ENCODE measurements at regions not wholly inside any gene's neighbourhood (a gene's known extent, or its start where the extent isn't known, plus 50 kb on each side); places are given as distances from the start of the nearest gene placed in this dataset.
A peak's percentile ranks its signal among the peaks of the same experiment; 100 is the strongest.
"Not testable (repeated sequence)": the region's sequence is repeated elsewhere in the genome, so short reads cannot be mapped to it uniquely, and the experiment has no call there.

DNA sequence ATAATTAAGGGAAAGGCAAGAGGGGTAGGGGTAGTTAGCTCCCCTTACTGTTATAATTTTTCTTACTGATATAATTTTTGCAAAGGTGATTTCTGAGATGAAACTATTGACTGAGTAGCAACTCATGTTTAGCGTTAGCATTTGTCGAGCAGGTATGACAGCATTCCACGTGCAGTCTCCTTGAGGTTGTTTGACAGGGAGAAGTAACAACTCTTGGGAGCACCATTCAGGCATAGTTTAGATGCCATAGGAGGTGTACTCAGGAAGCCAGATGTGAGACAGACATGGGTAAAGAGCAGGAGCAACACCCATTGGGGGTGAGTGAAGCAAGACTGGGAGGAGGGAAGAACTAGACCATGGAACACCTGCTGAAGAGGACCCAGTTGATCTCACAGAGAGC lies 96.6 kb upstream of the KLF6 start:
- DNase-seq, result no peak

DNA sequence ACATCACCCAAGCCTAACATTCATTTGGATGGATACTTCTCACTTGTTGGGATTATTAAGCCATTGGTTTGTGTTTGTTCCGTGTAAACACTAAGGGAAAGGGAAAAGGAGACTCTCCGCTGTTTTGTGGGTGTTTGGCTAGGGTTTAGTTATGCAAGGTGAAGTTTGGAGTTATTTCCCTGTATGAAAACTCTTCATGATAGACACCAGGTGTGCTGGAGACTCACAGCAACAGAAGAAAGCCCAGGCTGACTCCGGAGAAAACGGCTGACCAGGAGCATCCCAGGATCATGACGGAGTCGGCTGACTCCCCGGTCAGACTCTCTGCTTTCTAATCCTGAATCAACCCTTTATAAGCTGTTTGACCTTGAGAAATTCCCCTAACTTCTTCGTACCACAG lies 94.1 kb upstream of the KLF6 start:
- no peak for DNase-seq

DNA sequence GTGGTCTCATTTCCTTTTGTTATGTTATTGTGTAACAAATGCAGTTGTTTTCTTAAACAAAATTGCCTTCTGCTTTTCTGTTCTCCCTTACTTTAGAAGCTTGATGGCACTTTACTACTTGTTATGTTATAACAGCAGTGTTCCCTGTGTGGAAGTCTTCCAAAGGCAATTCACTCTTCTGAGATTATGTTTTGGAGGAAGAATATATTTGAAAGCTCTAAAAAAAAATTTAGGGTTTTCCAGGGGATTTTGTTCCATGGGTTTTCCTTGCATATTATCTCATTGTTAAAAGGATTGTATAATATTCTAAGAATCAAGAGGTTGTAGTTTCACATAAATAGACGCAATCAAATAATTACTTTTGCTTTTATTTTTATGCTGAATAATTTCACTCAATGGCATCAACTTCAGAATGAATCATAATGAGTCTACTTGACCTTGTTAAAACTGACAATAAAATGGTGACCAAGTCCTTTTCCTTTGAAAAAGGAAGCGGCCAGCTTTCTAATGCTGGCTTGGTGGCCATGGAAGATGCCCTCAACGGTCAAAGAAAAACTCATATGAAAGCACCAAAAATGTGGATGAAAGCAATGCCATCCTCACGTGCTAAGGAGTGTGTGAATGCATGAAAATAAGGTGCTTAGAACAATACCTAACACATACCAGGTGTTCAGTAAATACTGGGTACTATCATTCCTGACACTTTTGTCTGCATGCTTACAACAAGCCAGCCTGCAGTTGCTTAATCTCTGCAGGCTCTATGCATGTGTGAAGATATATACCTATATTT lies 92.4 kb upstream of the KLF6 start:
- DNase-seq, result no peak

- DNase-seq, result no peak
Observed at GRCh38 chr10:3876350-3876962, 91.4 kb upstream of the KLF6 start.

- DNase-seq, result no peak
Observed at GRCh38 chr10:3875842-3876235, 90.8 kb upstream of the KLF6 start.

- DNase-seq, result no peak
Observed at GRCh38 chr10:3874990-3875841, 90.2 kb upstream of the KLF6 start.

DNA sequence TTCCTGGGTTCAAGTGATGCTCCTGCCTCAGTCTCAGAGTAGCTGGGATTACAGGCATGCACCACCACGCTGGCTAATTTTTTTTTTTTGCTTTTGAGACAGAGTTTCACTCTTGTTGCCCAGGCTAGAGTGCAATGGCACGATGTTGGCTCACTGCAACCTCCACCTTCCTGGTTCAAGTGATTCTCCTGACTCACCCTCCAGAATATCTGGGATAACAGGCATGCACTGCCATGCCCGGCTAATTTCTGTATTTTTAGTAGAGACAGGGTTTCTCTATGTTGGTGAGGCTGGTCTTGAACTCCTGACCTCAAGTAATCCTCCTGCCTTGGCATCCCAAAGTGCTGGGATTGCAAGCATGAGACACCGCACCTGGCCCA lies 89.6 kb upstream of the KLF6 start:
- not testable (repeated sequence) for DNase-seq

- DNase-seq, result peak; percentile 52
Observed at GRCh38 chr10:3873728-3874461, 88.9 kb upstream of the KLF6 start.

GRCh38 chr10:3872712-3873329 lies 87.8 kb upstream of the KLF6 start:
- no peak for DNase-seq

GRCh38 chr10:3871424-3871996 lies 86.5 kb upstream of the KLF6 start:
- no peak for DNase-seq

GRCh38 chr10:3869036-3869435 lies 84.0 kb upstream of the KLF6 start:
- no peak for DNase-seq

DNA sequence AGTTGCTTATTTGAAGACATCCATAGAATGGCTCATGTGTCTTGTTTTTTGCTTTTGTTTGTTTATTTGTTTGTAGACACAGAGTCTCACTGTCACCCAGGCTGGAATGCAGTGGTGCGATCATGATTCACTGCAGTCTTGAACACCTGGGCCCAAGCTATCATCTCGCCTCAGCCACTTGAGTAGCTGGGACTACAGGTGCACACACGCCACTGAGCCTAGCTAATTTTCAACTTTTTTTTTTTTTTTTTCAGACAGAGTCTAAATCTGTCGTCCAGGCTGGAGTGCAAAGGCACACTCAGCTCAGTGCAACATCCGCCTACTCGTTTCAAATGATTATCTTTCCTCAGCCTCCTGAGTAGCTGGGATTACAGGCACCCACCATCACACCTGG lies 83.3 kb upstream of the KLF6 start:
- DNase-seq, result no peak

GRCh38 chr10:3867454-3868270 lies 82.7 kb upstream of the KLF6 start:
- DNase-seq, result no peak

DNA sequence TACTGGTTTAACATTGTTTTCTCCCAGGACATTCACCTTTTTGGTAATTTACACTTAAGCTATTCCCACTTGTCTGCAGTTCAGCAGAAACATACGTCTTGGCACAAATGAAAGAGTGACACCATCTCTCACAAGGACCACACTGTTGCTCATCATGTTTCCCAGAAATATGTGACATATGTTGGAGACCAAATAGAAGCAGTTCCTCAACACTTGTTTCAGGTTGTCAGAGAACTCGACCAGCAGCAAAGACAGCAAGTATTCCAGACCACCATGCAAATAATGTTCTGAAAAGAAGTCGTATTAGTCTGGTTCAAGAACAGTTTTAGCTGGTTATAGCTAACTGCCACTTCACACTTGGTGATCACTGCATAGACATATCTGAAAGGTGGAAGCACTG lies 81.3 kb upstream of the KLF6 start:
- no peak for DNase-seq

DNA sequence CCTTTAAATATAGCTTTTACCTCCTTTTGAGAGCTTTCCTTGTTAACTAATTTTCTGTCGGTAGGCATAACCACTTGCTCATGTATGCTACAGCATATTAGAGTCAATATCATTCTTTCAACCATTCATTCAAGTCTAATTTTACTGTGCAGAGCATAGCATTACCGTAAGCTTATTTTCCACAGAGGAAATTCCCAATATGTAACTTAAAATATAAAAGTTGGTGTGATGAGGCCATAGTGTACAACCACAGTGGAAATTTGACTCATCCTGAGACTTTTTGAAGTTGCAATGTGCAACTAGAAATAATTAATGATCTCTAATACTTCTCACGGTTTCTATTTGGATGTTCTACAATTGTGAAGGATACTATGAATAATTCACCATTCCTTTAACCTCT lies 80.6 kb upstream of the KLF6 start:
- no peak for DNase-seq

- no peak for DNase-seq
Observed at GRCh38 chr10:3861795-3862194, 76.8 kb upstream of the KLF6 start.

- no peak for DNase-seq
Observed at GRCh38 chr10:3858051-3858845, 73.2 kb upstream of the KLF6 start.

DNA sequence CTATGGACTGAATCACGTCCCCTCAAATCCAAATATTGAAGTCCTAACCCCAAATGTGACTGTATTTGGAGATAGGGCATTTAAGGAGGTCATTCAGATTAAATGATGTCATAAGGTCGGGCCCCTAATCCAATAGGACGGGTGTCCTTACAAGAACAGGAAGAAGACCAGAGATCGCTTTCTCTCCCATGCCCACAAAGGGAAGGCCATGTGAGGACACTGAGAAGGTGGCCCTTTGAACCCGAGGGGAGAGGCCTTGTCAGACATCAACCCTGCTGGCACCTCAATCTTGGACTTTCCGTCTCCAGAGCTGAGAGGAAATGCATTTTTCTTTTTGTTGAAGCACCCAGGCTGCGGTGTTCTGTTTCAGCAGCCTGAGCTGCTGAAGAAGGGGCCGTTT lies 72.3 kb upstream of the KLF6 start:
- no peak for DNase-seq

DNA sequence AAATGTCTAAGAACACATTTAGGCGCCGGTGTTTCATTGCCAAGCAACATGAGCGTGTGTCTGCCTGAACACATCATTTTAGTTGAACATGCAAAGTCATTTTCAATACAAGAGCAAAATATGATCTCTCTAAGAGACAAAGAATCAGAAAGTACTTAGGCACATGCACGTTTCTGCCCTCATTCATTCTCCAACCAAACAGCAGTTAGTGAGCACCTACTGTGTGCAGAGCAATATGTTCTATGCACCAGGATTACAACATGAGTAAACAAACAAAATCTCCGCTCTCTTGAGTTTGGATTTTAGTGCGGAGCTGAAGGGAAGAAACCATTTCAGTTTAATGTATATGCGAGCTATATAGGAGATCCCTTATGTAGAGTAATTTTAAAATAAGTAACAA lies 71.6 kb upstream of the KLF6 start:
- no peak for DNase-seq

- DNase-seq, result no peak
Observed at GRCh38 chr10:3853547-3854303, 68.7 kb upstream of the KLF6 start.

All from SIG-M5 (cell line).